ENCODE measurements at regions not wholly inside any gene's neighbourhood (a gene's known extent, or its start where the extent isn't known, plus 50 kb on each side); places are given as distances from the start of the nearest gene placed in this dataset.

DNA sequence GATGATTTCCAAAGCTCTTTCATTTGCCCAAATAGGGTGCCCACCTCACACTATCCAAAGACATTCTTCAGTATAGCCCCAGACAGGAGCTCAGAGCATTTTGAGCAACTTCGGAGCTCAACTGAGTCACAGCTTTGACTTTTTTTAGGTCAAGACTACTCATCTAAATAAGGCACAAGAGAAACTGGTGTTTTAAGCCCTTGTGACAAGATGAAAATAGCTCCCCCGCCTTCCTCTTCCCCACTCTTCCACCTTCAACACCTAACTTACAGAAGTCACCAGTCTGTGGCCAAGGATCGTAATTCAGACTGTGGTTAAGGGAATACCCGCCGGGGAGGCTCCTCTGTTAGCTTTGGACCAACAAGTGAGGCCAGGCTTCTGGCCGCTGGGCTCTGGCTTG lies 60.4 kb upstream of the CA12 start:
- Histone ChIP-seq H3K27ac (no peak overlapping the region), H3K36me3 (no peaks in the 10 kb centered on the region), H3K4me3 (no peak overlapping the region), H3K4me1 (peaks cover 0 to 10% (median 3%) of the 10 kb centered on the region in 6 donors), H3K9me3 (no peaks in the 10 kb centered on the region), H3K27me3 (replicated peaks in 1 of 7) (no peaks in the 10 kb centered on the region)
- DNase-seq: no peak
- intact Hi-C loops (cut with DNase I; ENCODE audit: low total_unique reads): no loop called here
- TF ChIP-seq POLR2A (IDR thresholded peaks at IDR 0.05) (no peak), POLR2AphosphoS5 (IDR thresholded peaks at IDR 0.05) (no peak)
- TF ChIP-seq, protein P1, sequence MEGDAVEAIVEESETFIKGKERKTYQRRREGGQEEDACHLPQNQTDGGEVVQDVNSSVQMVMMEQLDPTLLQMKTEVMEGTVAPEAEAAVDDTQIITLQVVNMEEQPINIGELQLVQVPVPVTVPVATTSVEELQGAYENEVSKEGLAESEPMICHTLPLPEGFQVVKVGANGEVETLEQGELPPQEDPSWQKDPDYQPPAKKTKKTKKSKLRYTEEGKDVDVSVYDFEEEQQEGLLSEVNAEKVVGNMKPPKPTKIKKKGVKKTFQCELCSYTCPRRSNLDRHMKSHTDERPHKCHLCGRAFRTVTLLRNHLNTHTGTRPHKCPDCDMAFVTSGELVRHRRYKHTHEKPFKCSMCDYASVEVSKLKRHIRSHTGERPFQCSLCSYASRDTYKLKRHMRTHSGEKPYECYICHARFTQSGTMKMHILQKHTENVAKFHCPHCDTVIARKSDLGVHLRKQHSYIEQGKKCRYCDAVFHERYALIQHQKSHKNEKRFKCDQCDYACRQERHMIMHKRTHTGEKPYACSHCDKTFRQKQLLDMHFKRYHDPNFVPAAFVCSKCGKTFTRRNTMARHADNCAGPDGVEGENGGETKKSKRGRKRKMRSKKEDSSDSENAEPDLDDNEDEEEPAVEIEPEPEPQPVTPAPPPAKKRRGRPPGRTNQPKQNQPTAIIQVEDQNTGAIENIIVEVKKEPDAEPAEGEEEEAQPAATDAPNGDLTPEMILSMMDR (IDR thresholded peaks at IDR 0.05 in 8 of 11, conservative IDR thresholded peaks at IDR 0.05 in 3 of 11): no peak
- WGBS, 5 donors: 69 to 82% (median 72%) methylated on average over 6 of the region's 6 CpGs

DNA sequence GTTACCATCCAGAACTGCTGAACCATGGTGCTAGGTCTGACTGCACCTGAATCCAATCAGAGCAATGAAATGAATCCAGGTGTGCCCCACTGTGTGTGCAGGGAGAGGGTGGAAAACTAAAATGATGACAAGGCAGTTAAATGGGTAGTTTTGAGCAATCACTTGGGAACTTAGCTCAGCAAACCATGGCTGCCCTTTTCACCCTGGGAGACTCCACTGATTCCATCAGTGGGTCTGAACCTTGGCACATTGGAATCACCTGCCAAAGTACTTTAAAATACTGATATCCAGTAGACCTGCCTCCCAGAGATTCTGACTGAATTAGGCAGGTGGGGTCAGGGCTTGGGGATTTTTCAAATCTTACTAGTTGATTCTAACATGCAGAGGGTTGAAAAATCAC lies 59.8 kb upstream of the USP3 start:
- H3K36me3 ChIP-seq: no peaks in the 10 kb centered on the region
- no peaks in the 10 kb centered on the region for H3K9me3 ChIP-seq
- TF ChIP-seq, protein P1 (IDR thresholded peaks at IDR 0.05 in 8 of 11, conservative IDR thresholded peaks at IDR 0.05 in 3 of 11): no peak
- TF ChIP-seq POLR2A (IDR thresholded peaks at IDR 0.05): no peak
- TF ChIP-seq POLR2AphosphoS5 (IDR thresholded peaks at IDR 0.05): no peak
- DNase-seq: no peak
- peaks cover 0 to 31% (median 5%) of the 10 kb centered on the region in 6 donors for H3K4me1 ChIP-seq
- no peak overlapping the region for H3K27ac ChIP-seq
- intact Hi-C loops (cut with DNase I; ENCODE audit: low total_unique reads): no loop called here
- no peak overlapping the region for H3K4me3 ChIP-seq
- H3K27me3 ChIP-seq (replicated peaks in 1 of 7): no peaks in the 10 kb centered on the region

DNA sequence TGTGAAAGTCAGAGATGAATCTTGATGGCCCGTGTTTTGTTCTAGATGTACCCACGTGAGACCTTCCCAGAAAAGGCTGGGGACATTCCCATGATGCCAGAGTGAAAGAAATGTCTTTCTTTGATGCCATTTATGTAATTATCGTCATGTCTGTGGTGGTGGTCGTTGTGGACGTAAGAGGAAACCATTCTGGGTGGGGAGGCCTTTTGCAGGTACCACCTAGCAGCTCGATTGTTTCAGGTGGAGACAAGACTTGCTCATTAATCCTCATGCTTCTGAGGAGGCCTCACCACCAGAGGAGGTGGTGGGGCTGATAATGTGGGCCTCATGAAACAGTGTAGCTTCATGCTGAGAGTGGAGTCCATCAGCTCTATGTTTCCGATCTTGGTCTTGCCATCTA lies 58.1 kb upstream of the USP3 start:
- no peaks in the 10 kb centered on the region for H3K9me3 ChIP-seq
- no peaks in the 10 kb centered on the region for H3K36me3 ChIP-seq
- no peaks in the 10 kb centered on the region for H3K27me3 ChIP-seq (replicated peaks in 1 of 7)
- 64 to 86% (median 67%) methylated on average over 6 to 7 of the region's 7 CpGs for WGBS, 5 donors
- peaks cover 0 to 40% (median 5%) of the 10 kb centered on the region in 6 donors for H3K4me1 ChIP-seq
- no peak overlapping the region for H3K4me3 ChIP-seq
- TF ChIP-seq, protein P1 (IDR thresholded peaks at IDR 0.05 in 8 of 11, conservative IDR thresholded peaks at IDR 0.05 in 3 of 11): no peak
- no peak for TF ChIP-seq POLR2A (IDR thresholded peaks at IDR 0.05)
- no peak for TF ChIP-seq POLR2AphosphoS5 (IDR thresholded peaks at IDR 0.05)
- H3K27ac ChIP-seq: no peak overlapping the region
- no peak for DNase-seq
- intact Hi-C loops (cut with DNase I; ENCODE audit: low total_unique reads): no loop called here

DNA sequence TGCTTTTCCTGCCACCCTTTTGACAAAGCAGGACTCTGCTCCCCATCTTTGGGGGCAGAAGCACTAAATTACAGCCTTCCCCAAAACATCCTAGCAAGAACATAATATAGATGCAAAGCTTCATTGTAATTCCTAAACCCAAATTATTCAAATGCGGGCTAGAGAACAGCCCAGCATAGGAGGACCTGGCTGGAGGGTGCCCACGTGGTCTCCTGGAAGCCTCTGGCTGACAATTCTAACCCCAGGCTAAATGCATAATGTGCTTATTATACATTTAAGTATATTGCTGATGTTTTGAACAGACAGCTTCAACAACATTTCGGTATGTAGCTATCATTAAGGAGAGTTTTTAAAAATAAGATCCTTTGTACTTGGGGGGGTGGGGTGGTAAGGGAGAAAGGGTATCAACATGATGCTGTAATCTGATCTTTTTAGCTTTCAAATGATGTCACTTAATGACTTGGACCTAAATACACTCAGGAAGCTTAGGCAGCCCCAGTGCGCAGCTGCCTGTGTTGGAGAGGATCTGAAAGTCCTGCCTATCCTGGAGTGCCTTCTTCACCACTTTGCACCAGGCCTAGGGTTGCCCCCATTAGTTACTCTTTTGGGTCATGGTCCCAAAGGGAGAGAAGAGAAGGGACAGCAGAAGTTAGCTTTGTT lies 57.2 kb upstream of the USP3 start:
- H3K4me3 ChIP-seq: no peak overlapping the region
- peaks cover 0 to 40% (median 5%) of the 10 kb centered on the region in 6 donors for H3K4me1 ChIP-seq
- no peaks in the 10 kb centered on the region for H3K9me3 ChIP-seq
- intact Hi-C loops (cut with DNase I; ENCODE audit: low total_unique reads): no loop called here
- no peak for DNase-seq
- no peaks in the 10 kb centered on the region for H3K27me3 ChIP-seq (replicated peaks in 1 of 7)
- H3K27ac ChIP-seq: peak overlapping the region in 3 of 8 donors; percentile 48 to 96 (median 89)
- 80 to 94% (median 84%) methylated on average over 4 of the region's 4 CpGs for WGBS, 5 donors
- TF ChIP-seq, protein P1 (IDR thresholded peaks at IDR 0.05 in 8 of 11, conservative IDR thresholded peaks at IDR 0.05 in 3 of 11): no peak
- TF ChIP-seq POLR2AphosphoS5 (IDR thresholded peaks at IDR 0.05) (no peak), POLR2A (IDR thresholded peaks at IDR 0.05) (no peak)
- H3K36me3 ChIP-seq: no peaks in the 10 kb centered on the region

Measured in spleen (tissue), 11 donors.